ENCODE measurements at regions not wholly inside any gene's neighbourhood (a gene's known extent, or its start where the extent isn't known, plus 50 kb on each side); places are given as distances from the start of the nearest gene placed in this dataset.

DNA sequence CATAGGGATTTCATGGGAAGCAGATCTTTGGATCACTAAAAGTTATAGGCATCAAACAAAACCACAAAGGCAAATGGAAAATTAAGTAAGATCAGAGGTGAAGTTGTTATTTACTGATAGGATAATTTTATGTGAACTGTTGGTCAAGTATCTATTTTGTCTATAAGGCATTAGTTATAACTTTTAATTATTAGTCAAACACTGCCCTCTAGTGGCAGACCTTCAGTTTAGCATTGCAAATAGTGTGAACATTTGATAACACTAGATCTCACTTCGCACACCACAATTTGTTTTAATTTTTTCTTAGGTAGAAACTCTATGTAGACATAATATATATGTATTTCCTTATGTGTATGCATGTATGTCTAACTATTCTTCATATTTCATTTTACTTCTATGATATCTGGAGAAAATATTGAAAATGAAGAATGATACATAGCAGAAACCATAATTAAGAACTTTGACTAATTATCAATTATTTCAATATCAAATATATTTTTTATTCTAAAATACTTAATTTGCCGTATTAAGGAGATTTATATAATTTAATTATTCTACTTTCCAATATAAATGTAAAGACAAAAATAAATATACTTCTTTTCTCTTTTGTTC, 214.5 kb upstream of the TACR3 start:
- no peaks in the 10 kb centered on the region for H3K9me3 Mint-ChIP-seq
- DNase-seq (ENCODE audit: low spot score in 2 of 2) (no peak), ATAC-seq (replicated peaks; ENCODE audit: extremely low read depth, poor library complexity, severe bottlenecking) (no peak)
- H3K4me1 Mint-ChIP-seq: no peaks in the 10 kb centered on the region
- no peak overlapping the region for H3K27ac Mint-ChIP-seq (ENCODE audit: low read depth)
- no peaks in the 10 kb centered on the region for H3K36me3 Mint-ChIP-seq (ENCODE audit: insufficient read depth)
- no peak overlapping the region for H3K4me3 Mint-ChIP-seq
- no peaks in the 10 kb centered on the region for H3K27me3 Mint-ChIP-seq

DNA sequence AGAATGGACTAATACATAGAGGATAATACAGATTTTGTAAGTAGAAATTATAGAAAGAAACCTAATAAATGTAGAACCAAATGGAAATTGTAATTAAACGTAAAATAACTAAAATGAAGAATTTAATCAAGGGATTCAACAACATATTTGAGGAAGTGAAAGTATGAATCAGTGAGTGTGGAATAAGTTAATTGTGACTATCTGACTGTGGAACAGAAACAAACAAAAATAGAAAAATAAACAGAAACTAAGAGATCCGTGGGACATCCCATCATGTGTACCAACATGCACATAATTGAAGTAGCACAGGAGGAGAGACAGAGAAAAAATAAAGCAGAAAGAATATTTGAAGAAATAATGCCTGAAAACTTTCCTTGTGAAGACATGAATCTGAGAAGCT, 208.6 kb upstream of the TACR3 start:
- Mint-ChIP-seq H3K27ac (ENCODE audit: low read depth) (no peak overlapping the region), H3K4me1 (no peaks in the 10 kb centered on the region), H3K27me3 (no peaks in the 10 kb centered on the region), H3K36me3 (ENCODE audit: insufficient read depth) (peaks cover 2% of the 10 kb centered on the region), H3K9me3 (peaks cover 5% of the 10 kb centered on the region), H3K4me3 (no peak overlapping the region)
- DNase-seq (ENCODE audit: low spot score in 2 of 2): no peak
- ATAC-seq (replicated peaks; ENCODE audit: extremely low read depth, poor library complexity, severe bottlenecking): no peak

DNA sequence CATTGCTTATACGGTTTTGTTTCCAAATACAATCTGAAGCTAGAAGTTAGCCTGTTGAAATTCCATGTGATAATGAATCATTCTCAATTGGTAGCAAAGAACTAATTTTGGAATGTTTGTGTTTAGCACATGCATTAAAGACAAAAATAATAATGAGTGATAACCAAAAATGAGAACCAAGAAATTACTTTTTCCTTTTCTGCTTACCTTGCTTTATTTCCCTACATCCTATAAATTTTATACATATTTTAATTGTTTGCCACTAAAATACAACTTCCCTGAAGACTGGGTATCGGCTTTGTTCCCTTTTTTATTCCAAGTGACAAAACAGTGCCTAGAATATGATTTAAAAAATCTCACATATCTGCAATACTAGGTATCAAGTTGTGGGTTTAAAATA, 203.8 kb upstream of the TACR3 start:
- Mint-ChIP-seq H3K27me3 (no peaks in the 10 kb centered on the region), H3K9me3 (peaks cover 5% of the 10 kb centered on the region), H3K4me1 (no peaks in the 10 kb centered on the region), H3K36me3 (ENCODE audit: insufficient read depth) (peaks cover 2% of the 10 kb centered on the region), H3K4me3 (no peak overlapping the region), H3K27ac (ENCODE audit: low read depth) (no peak overlapping the region)
- no peak for ATAC-seq (replicated peaks; ENCODE audit: extremely low read depth, poor library complexity, severe bottlenecking)
- no peak for DNase-seq (ENCODE audit: low spot score in 2 of 2)

DNA sequence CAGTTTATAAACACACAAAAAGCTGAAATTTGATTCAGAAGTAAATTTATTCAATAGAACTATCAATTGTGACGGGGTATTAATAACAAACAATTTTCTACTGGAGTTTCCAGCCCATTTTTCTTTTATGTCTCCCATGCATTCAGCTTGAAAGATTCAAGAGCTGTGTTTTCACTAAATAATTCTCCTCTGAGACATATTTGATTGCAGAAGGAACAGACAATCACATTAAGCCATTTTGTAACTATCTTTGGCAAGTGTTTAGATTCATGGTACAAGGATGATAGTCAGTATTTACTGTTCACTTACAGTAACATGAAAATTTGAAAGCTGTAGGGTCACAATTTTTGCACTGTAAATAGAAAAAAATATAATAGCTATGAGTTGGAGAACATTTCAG, 198.4 kb upstream of the TACR3 start:
- DNase-seq (ENCODE audit: low spot score in 2 of 2) (no peak), ATAC-seq (replicated peaks; ENCODE audit: extremely low read depth, poor library complexity, severe bottlenecking) (no peak)
- Mint-ChIP-seq H3K4me1 (no peaks in the 10 kb centered on the region), H3K9me3 (no peaks in the 10 kb centered on the region), H3K27ac (ENCODE audit: low read depth) (no peak overlapping the region), H3K27me3 (no peaks in the 10 kb centered on the region), H3K36me3 (ENCODE audit: insufficient read depth) (no peaks in the 10 kb centered on the region), H3K4me3 (no peak overlapping the region)

DNA sequence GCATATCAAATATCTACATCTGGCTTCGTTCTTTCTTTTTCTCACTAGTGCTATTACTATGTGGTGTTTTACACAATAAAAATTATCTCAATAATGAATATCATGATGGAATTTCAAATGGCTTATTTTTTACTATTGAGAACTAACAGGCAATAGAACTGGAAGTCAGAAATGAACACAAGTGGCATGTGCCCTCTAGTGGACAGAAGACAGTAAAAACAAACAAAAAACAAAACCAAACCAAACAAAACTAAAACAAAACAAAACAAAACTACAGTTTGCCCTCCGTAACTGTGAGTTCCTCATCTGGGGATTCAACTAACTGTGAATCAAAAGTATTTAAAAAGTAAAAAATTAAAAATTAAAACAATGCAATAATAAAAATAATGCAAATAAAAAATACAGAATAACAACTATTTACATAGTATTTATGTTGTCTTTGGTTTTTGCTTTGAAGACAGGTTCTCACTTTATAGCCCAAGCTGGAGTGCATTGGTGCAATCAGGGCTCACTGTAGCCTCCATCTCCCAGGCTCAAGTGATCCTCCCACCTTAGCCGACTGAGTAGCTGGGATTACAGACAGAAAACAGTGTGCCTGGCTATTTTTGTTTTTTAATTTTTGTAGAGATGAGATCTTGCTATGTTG, 195.6 kb upstream of the TACR3 start:
- DNase-seq (ENCODE audit: low spot score in 2 of 2) (no peak), ATAC-seq (replicated peaks; ENCODE audit: extremely low read depth, poor library complexity, severe bottlenecking) (no peak)
- Mint-ChIP-seq H3K9me3 (peaks cover 5% of the 10 kb centered on the region), H3K4me1 (no peaks in the 10 kb centered on the region), H3K4me3 (no peak overlapping the region), H3K27me3 (no peaks in the 10 kb centered on the region), H3K27ac (ENCODE audit: low read depth) (no peak overlapping the region), H3K36me3 (ENCODE audit: insufficient read depth) (peaks cover 2% of the 10 kb centered on the region)

DNA sequence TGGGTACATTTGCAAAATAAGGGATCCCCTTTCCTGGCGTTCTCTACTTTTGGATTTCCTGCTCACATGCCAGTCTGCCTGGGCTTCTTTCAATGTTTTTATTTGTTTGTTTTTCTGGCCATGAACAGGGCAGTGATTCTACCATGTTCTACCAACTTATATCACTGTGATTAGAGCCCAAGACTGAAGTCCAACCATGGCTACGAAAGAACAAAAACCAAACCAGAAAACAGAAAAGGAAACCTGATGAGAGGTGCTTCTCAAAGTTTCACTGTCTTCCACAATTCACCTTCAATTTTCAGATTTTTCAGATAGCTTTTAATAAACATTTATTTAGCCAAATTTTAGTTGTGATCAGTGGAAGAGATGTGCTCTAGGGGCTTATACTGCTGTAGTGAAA, 187.6 kb upstream of the TACR3 start:
- no peaks in the 10 kb centered on the region for H3K27me3 Mint-ChIP-seq
- H3K36me3 Mint-ChIP-seq (ENCODE audit: insufficient read depth): peaks cover 2% of the 10 kb centered on the region
- DNase-seq (ENCODE audit: low spot score in 2 of 2) (no peak), ATAC-seq (replicated peaks; ENCODE audit: extremely low read depth, poor library complexity, severe bottlenecking) (no peak)
- no peak overlapping the region for H3K27ac Mint-ChIP-seq (ENCODE audit: low read depth)
- no peak overlapping the region for H3K4me3 Mint-ChIP-seq
- no peaks in the 10 kb centered on the region for H3K4me1 Mint-ChIP-seq
- H3K9me3 Mint-ChIP-seq: peaks cover 8% of the 10 kb centered on the region

DNA sequence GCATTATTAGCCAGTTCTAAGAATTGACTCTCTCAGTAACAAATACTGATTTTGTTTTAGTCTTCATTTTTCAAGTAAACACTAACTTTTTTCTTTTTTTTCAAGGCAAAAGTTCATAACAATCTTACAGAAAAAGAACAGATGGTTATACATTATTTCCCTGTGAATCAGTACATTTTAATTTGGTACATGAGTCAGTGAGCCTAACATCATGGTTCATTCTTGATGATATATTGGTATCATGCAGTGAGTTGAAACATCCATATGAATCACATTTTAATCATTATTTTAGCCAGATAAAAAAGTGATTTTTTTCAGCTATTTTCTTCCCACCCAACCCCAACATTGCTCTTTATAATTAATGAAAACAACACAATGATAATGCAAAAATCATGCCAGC, 184.3 kb upstream of the TACR3 start:
- ATAC-seq (replicated peaks; ENCODE audit: extremely low read depth, poor library complexity, severe bottlenecking) (no peak), DNase-seq (ENCODE audit: low spot score in 2 of 2) (no peak)
- Mint-ChIP-seq H3K27me3 (no peaks in the 10 kb centered on the region), H3K4me3 (no peak overlapping the region), H3K27ac (ENCODE audit: low read depth) (no peak overlapping the region), H3K4me1 (no peaks in the 10 kb centered on the region), H3K36me3 (ENCODE audit: insufficient read depth) (no peaks in the 10 kb centered on the region), H3K9me3 (peaks cover 12% of the 10 kb centered on the region)

DNA sequence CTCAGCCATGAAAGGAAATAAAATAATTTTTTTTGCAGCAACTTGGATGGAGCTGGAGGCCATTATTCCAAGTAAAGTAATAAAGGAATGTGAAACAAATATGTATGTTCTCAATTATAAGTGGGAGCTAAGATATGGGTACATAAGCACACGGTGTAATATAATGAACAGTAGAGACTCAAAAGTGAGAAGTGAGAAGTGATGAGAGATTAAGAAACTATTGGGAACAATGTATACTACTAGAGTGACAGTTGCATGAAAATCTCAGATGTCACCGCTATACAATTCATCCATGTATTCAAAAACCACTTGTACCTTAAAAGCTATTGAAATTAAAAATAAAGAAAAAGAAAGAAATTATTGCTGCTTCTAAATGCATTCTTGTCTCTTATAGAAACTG, 182.9 kb upstream of the TACR3 start:
- ATAC-seq (replicated peaks; ENCODE audit: extremely low read depth, poor library complexity, severe bottlenecking) (no peak), DNase-seq (ENCODE audit: low spot score in 2 of 2) (no peak)
- H3K4me1 Mint-ChIP-seq: no peaks in the 10 kb centered on the region
- no peaks in the 10 kb centered on the region for H3K36me3 Mint-ChIP-seq (ENCODE audit: insufficient read depth)
- H3K27ac Mint-ChIP-seq (ENCODE audit: low read depth): no peak overlapping the region
- H3K27me3 Mint-ChIP-seq: no peaks in the 10 kb centered on the region
- peaks cover 18% of the 10 kb centered on the region for H3K9me3 Mint-ChIP-seq
- H3K4me3 Mint-ChIP-seq: no peak overlapping the region

DNA sequence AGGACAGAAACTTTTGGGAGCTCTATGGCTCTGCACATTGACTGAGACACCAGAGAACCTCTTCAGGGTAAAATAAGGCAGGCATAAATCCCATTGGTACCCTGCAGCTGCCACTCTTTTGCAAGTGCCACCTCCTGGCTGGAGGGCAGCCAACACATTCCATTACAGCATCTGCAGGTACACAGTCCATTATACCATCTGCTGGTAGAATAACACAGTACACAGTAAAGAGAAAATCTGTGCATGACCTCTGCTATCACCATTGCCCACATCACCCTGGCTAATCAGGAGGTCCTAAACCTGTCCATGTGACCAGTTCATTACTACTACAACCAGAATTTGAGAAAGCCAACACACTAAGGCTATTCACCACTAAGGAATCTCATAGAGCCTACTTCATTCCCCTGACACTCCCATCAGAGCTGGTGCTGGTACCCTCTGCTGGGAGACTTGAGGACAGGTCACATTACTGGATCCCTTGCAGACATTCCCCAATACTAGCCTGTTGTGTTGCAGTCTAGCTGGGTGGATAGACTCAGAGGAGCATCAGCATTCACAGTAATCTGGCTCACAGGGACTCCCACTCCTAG, 176.2 kb upstream of the TACR3 start:
- Mint-ChIP-seq H3K27ac (ENCODE audit: low read depth) (no peak overlapping the region), H3K4me1 (no peaks in the 10 kb centered on the region), H3K36me3 (ENCODE audit: insufficient read depth) (no peaks in the 10 kb centered on the region), H3K9me3 (peaks cover 13% of the 10 kb centered on the region), H3K27me3 (no peaks in the 10 kb centered on the region), H3K4me3 (no peak overlapping the region)
- ATAC-seq (replicated peaks; ENCODE audit: extremely low read depth, poor library complexity, severe bottlenecking): no peak
- DNase-seq (ENCODE audit: low spot score in 2 of 2): no peak

DNA sequence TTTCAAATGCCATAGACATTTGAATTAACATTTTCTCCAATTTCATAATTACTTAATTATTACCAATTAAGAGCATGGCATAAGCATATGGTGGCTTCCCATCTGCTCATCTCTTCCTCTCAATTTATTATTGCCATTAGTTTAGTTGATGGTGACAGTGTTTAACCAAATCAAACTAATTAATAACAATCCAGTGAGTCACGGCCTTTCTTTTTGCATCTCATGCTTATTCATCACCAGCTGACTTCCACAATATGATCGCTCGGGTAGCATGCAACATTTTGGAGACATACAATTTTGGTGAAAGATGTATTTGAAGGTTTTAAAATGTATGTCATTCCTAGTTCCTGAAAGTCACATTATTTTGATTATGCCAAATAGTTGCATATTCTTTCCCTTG, 172.8 kb upstream of the TACR3 start:
- no peaks in the 10 kb centered on the region for H3K27me3 Mint-ChIP-seq
- no peak overlapping the region for H3K27ac Mint-ChIP-seq (ENCODE audit: low read depth)
- ATAC-seq (replicated peaks; ENCODE audit: extremely low read depth, poor library complexity, severe bottlenecking) (no peak), DNase-seq (ENCODE audit: low spot score in 2 of 2) (no peak)
- H3K4me3 Mint-ChIP-seq: no peak overlapping the region
- H3K9me3 Mint-ChIP-seq: peaks cover 7% of the 10 kb centered on the region
- H3K4me1 Mint-ChIP-seq: no peaks in the 10 kb centered on the region
- no peaks in the 10 kb centered on the region for H3K36me3 Mint-ChIP-seq (ENCODE audit: insufficient read depth)

DNA sequence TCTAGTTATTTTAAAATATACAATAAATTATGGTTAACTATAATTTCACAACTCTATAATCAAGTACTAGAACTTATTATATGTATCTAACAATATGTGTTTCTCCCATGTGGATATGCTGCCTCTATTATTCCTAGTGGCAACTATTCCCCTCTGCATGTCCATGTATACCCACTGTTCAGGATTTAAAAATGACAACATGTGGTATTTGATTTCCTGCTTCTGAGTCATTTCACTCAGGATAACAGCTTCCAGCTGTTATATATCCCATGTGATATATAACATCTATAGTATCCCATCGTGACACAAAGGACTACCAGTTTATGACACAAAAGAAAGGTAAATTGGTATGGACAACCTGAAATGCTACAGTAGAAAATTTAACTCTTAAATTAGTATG, 167.4 kb upstream of the TACR3 start:
- no peaks in the 10 kb centered on the region for H3K27me3 Mint-ChIP-seq

DNA sequence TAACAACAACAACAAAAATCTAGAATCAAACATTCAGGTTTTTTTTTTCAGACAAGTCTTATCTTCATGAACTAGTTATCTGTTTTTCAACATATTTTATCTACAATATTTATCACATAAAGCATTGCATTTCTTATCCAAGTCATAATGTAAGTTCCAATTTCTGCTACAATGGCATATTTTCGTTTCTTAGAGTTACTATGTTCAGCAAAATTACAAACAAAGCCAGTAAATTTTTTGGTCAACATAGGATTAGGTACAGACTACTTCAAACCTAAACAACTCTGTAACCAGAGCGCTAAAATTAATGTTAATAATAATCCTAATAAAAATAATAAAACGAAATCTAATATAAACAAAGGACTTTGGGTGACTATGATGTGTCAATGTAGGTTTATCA, 165.4 kb upstream of the TACR3 start:
- no peak overlapping the region for H3K27ac Mint-ChIP-seq (ENCODE audit: low read depth)
- DNase-seq (ENCODE audit: low spot score in 2 of 2): no peak
- H3K27me3 Mint-ChIP-seq: no peaks in the 10 kb centered on the region
- H3K9me3 Mint-ChIP-seq: no peaks in the 10 kb centered on the region
- no peak overlapping the region for H3K4me3 Mint-ChIP-seq
- H3K36me3 Mint-ChIP-seq (ENCODE audit: insufficient read depth): no peaks in the 10 kb centered on the region
- ATAC-seq (replicated peaks; ENCODE audit: extremely low read depth, poor library complexity, severe bottlenecking): no peak
- no peaks in the 10 kb centered on the region for H3K4me1 Mint-ChIP-seq

More for the DNA sequence above, 167.4 kb upstream of the TACR3 start:
- Mint-ChIP-seq H3K4me1 (no peaks in the 10 kb centered on the region), H3K36me3 (ENCODE audit: insufficient read depth) (no peaks in the 10 kb centered on the region), H3K27ac (ENCODE audit: low read depth) (no peak overlapping the region), H3K9me3 (no peaks in the 10 kb centered on the region), H3K4me3 (no peak overlapping the region)
- DNase-seq (ENCODE audit: low spot score in 2 of 2) (no peak), ATAC-seq (replicated peaks; ENCODE audit: extremely low read depth, poor library complexity, severe bottlenecking) (no peak)

DNA sequence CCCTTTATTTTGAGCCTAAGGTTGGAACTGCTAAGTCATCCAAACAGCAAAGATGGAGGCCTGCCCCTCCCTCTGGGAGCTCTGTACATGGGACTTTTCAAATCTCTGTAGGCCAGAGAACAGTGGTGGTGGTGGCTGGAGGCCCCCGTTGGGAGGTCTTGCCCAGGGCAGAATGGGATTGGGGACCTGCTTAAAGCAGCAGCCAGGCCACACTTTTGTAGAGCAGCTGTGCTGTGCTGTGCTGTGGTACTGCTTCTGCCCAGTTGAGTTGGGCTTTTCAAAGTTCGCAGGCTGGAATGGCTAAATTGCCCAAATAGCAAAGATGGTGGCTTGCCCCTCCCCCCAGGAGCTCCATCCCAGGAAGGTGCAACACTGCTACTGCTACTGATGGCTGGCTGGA, 147.5 kb upstream of the TACR3 start:
- Mint-ChIP-seq H3K4me1 (no peaks in the 10 kb centered on the region), H3K27me3 (no peaks in the 10 kb centered on the region), H3K27ac (ENCODE audit: low read depth) (no peak overlapping the region), H3K9me3 (peaks cover 28% of the 10 kb centered on the region), H3K4me3 (no peak overlapping the region), H3K36me3 (ENCODE audit: insufficient read depth) (no peaks in the 10 kb centered on the region)
- ATAC-seq (replicated peaks; ENCODE audit: extremely low read depth, poor library complexity, severe bottlenecking): no peak
- no peak for DNase-seq (ENCODE audit: low spot score in 2 of 2)
